NCI-H187 treated with DMSO at 0.1 percent for 48 hours (cell line): ENCODE measurements at regions not wholly inside any gene's neighbourhood (a gene's known extent, or its start where the extent isn't known, plus 50 kb on each side); places are given as distances from the start of the nearest gene placed in this dataset.
A peak's percentile ranks its signal among the peaks of the same experiment; 100 is the strongest.

ENCODE experiments used
- DNase-seq: peaks from one replicate; lab custom pipeline; 2025; lab: John Stamatoyannopoulos, UW

DNA sequence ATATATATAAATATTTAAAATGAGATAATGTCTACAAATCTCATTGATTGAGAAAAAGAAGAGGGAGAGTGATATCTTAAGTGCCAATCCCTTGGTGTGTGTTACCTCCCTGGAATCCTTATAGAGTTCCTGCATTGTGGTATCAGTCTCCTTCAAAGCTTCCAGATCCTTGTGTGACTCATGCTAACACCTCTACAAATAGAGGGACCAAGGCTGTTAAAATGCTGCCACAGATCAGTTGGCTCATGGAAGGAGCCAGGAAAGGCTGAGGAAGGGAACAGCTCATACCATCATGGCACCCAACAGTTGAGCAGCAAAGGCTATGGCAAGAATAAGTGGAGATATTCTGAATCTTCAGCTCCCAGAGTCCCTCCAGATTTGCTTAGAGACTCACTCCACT lies 163.6 kb upstream of the ISX start:
- DNase-seq: no peak

DNA sequence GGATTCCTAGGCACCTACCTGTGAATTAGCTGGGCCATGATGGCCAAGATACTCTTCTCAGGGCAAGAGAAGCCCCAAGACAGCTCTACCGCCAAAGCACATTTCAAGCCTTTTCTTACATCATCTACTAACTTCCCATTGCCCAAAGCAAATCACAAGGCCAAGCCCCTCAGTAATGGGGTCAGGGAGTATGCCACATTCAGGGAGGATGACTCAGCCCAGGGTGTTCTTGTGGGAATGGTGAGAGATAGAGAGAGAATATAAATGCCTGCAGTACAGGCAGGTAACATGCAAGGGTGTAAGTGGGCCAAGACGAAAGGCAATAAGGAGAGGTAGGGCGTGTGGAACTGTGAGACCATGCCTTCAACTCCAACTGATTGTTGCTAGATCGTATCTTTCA lies 162.5 kb upstream of the ISX start:
- no peak for DNase-seq

DNA sequence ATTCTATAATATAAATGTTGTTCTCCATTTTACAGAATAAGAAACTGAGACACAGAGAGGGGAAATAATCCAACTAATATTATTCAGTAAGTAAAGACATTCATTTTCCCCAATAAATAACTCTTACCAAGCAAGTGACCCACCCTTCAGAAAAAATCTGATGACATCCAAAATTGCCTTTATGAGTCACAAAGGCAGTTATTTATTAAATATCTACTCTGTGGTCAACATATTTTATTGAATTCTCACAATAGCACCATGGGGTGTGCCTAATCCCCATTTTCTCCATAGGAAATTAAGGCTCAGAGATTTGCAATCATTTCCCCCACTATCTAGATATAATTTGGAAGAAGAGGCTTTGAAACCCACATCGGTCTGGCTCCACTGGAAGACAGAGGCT lies 161.5 kb upstream of the ISX start:
- DNase-seq: no peak

DNA sequence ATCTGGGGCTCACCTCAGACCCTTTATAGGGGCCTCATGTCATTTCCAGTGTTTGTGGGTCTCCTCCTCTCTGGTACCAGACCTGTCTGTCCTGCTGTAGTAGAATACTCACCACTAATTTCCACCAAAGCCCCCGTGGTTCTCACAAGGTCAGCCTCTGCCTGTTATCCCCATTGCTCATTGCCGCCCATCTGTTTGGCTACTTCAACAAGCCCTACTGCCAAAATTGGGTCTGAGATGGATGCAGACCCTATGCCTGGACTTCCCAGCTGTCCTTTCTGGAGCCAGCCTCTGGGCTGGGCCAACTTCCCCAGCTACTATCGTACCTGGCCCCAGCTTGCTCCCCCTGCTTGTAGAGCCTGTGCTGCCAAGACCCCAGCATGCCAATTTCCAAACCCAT lies 152.1 kb upstream of the ISX start:
- no peak for DNase-seq

GRCh38 chr22:34914846-34915245 lies 151.1 kb upstream of the ISX start:
- no peak for DNase-seq

GRCh38 chr22:34917239-34917638 lies 148.7 kb upstream of the ISX start:
- DNase-seq: no peak

GRCh38 chr22:34931026-34931425 lies 134.9 kb upstream of the ISX start:
- no peak for DNase-seq

DNA sequence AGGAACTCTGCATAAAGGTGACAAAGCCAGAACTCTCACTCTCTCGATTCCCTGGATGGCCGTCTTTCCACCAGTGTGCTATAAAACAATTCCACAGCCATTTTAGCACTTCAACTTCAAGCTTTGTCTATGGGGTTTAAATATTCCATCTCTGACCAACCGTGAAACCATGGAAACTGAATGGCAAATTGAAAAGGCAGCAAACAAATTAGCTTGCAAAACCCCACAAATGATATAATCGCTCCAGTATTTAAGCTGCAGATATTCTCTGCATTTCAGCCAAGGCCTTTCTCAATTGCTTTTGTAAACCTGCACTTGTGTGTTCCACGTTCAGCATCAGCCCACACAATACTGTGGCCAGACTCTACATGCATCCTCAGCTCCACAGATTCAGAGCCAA lies 131.7 kb upstream of the ISX start:
- no peak for DNase-seq

DNA sequence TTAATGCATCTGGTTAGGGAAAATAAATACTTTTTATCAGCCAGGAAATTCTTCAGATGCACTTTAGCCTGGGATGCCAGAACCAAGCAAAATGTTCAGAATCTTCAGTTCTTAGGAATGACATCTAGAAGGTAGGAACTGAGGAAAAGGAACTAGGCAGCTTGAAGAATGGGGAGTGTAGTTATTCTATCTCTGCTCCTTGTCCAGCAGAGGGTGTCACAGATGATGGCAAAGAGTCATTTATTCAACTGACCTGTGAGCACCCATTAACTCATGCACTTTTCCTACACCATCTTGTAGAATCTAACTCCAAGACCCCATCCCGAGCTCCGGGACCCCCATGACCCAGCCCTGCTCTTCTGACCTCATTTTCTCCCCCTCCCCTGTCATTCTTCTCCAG lies 122.1 kb upstream of the ISX start:
- DNase-seq: no peak

DNA sequence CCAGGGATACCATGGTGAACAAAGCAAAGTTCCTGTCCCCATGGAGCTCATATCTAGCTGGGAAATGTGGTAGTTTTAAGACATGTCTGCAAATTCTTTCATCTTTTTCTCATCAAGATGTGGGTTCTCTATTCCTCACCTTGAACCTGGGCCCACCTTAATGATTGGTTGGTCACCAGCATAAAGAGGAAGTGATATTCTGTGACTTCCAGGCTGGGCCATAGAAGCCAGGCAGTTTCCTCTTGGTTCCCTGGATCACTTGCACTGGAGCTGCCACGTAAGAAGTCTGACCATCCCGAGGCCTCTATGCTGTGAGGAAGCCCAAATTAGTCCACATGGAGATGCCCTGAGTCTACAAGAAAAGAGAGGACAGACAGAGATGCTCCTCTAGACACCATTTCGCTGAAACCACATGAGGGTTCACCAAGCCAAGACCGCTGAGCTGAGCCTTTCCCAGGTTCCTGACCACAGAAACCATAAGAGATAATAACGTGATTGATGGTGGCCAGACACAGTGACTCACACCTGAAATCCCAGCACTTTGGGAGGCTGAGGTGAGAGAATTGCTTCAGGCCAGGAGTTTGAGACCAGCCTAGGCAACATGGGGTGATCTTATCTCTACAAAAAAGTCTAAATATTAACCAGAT lies 119.5 kb upstream of the ISX start:
- no peak for DNase-seq

- no peak for DNase-seq
These were observed 115.5 kb upstream of the ISX start for GRCh38 chr22:34950489-34950888.

GRCh38 chr22:34951212-34951611 lies 114.7 kb upstream of the ISX start:
- no peak for DNase-seq

GRCh38 chr22:34960005-34960404 lies 106.0 kb upstream of the ISX start:
- DNase-seq: peak; percentile 19

GRCh38 chr22:34966980-34967565 lies 98.9 kb upstream of the ISX start:
- no peak for DNase-seq

DNA sequence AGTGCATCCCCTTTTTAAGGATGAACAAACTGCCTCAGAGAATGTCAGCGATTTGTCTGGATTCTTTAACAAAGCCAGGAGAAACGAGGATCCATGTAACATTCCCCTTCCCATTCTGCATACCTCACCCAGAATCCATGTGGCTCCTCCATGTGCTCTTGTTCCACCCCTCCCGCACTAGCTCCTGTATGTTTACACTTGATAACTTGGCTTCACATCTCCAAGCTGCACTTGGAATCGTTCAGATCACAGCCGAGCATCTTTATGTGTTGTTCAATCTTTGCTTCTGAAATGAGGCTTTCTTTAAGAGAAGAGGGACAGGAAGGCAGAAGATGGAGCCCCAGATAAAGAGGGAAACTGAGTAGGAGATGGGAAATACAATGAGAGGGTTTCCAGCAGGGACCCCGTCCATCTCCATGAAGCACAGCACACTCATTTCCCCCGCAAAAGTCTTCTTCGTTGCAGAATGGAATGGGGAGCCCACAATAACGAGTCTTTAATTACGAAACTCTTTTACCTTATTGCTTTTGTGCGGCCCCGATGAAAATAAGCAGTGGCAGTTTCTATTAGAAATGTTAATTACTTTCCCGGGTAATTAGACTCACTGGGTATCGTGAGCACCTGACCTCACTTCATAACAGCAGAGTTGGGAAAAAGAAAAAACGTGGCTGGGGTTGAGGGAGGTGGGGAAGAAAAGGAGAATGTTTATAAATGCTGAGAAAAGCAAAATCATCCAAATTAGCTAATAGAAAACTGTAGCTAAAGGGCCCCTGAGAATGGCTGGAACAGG lies 96.8 kb upstream of the ISX start:
- no peak for DNase-seq

DNA sequence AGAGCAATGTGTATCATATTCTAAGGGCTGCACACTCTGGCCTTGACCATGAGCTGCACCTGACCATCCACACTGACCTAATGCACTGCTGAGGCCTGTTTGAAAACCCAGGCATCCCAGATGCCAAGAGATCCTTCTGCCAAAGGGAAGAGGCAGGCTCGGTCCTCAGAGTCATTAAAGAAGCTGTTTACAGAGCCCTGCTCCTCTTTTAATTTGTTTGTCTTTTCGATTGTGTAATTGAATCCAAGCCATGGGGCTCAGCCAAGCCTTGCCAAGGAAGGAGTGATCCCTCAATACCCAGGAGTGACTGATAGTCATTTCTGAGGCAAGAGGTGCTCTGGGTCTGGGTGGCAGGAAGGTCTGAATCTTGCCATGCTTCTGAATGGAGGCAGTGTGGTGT lies 94.5 kb upstream of the ISX start:
- no peak for DNase-seq

GRCh38 chr22:34972191-34972897 lies 93.6 kb upstream of the ISX start:
- DNase-seq: no peak

DNA sequence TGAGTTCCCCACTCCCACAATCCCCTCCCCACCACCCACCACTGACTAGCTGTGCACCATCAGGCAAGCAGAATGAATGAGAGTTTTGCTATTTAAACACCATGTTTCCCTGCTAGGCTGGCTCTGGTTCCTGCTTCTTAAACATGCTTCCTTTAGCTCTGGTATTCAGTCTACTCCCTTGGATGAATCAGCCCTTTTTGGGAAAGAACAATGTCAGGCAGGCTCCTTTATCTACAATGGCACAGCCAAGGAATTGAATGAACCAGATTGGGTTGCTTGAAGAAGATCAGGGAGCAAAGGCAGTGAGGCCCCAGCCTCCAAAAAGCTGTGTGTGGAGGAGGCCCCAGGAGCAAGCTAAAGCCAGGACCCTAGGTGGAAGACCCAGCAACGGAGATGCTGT lies 92.9 kb upstream of the ISX start:
- no peak for DNase-seq

DNA sequence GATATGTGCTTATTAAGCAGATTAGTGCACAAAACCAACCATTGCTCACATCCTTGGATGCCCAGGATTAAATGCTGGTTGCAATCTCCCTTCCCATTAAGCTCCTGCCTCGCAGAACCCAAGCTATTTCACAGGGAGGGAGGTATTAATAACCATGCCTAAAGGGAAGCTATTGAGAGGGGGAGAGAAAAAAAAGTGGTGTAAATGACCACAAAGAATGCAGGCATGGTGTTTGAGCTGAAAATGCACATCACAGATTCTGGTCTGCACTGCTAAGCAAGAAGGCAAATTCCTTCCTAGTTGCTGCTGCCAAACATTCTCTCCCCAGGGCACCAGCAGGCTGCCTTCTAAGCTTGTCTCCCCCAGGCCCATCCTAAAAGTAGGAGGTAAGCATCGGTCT lies 92.0 kb upstream of the ISX start:
- no peak for DNase-seq

GRCh38 chr22:34975721-34976120 lies 90.2 kb upstream of the ISX start:
- DNase-seq: no peak

DNA sequence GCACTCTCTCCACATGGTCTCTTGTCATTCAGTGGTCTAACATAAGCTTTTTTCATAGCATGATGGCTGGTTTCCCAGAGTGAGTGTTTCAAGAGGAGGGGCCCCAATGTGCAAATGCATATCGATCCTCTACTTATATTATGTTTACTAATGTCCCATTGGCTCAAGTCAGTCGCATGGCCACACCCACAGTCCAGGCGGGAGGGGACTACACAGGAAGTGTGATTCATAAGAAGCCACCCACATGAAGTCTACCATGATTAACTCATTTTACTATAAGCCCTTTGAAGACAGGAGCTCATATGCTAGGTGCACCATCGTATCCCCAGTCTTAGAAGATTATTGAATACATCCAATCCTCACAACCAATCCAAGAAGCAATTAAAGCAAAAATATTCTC lies 89.5 kb upstream of the ISX start:
- DNase-seq: no peak

DNA sequence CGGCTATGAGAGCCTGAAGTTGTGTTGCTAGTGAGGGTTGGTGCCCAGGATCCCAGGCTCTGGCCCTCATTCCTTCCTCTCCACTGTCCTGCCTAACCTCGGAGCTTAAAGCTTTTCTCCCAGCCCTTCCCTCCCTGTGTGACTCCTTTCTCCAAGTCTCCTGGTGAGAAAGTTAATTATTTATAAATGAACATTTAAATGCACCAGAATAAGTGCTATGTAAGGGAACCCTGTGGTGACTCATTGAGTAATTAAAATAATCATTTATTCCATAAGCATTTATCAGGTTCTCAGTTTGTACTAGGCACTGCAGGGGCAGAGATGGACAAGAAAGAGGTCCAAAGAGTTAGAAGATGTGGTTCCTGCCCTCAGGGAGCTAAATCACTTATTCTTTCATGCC lies 89.1 kb upstream of the ISX start:
- DNase-seq: no peak

DNA sequence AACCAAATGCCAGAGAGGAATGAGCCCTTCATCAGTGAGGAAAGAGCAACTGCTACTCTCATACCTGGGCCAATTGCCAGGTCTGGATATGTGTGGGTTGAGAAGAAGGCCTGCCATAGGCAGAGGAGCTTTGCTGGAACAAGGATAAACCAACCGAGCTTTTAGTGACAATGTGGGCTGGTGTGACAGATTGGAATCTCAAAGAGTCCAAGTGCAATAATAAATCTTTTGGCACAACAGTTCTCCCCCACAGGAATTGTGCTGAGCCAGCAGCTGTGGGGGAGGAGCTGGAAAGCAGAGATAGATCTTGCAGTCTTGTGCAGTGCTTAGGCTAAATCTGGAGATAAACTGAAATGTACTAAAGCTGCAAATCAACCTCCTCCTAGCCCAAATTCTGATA lies 79.4 kb upstream of the ISX start:
- no peak for DNase-seq
